Common myeloid progenitor, CD34-positive (primary cell): ENCODE measurements at regions not wholly inside any gene's neighbourhood (a gene's known extent, or its start where the extent isn't known, plus 50 kb on each side); places are given as distances from the start of the nearest gene placed in this dataset.

Experiments
- CTCF ChIA-PET: fragments of 350-600 bp; sonication (Branson Sonifier 250); formaldehyde crosslinking; loops from one replicate; lab custom pipeline; 2021; ENCODE audit warnings: antibody characterized with exemption; lab: Charles Lee
- POLR2A ChIA-PET: fragments of 350-600 bp; sonication (Branson Sonifier 250); formaldehyde crosslinking; loops from one replicate; lab custom pipeline; 2021; ENCODE audit warnings: antibody characterized with exemption; lab: Charles Lee
- DNase-seq, 3 donors: peaks; one replicate each; pipeline versions ENCODE4 v3.0.0 to v3.0.0-alpha.2; 2013
- H3K27ac ChIP-seq, 2 experiments: 1 replicate in 1 of 2; 2 replicates in 1 of 2; pipeline ENCODE4 v1.7.0; 2013; ENCODE audit warnings: inconsistent platforms in 2 of 2, low read length in 2 of 2, mild to moderate bottlenecking in 2 of 2, low read depth in 1 of 2, moderate library complexity in 1 of 2; ENCODE audit not compliant: severe bottlenecking in 2 of 2, insufficient read depth in 1 of 2, poor library complexity in 1 of 2
- H3K27me3 ChIP-seq, 5 experiments: replicated peaks in 2 of 5; 1 replicate in 3 of 5; 2 replicates in 2 of 5; pipeline versions ENCODE4 v1.6.1 to v1.7.0; 2013; ENCODE audit warnings: low read length in 4 of 5, mild to moderate bottlenecking in 2 of 5, moderate library complexity in 2 of 5, inconsistent platforms in 1 of 5; ENCODE audit not compliant: insufficient read depth in 5 of 5, control insufficient read depth in 4 of 5
- H3K36me3 ChIP-seq, 4 experiments: 1 replicate in 2 of 4; 2 replicates in 2 of 4; pipeline versions ENCODE4 v1.6.1 to v1.7.0; 2013; ENCODE audit warnings: low read length in 3 of 4, control low read depth in 1 of 4, mild to moderate bottlenecking in 1 of 4; ENCODE audit not compliant: control insufficient read depth in 4 of 4, insufficient read depth in 4 of 4
- H3K4me1 ChIP-seq, 4 experiments: 1 replicate in 3 of 4; 2 replicates in 1 of 4; pipeline versions ENCODE4 v1.6.1 to v1.7.1; 2013; ENCODE audit warnings: low read length in 3 of 4, mild to moderate bottlenecking in 3 of 4, control low read depth in 1 of 4, inconsistent platforms in 1 of 4, moderate library complexity in 1 of 4; ENCODE audit not compliant: control insufficient read depth in 4 of 4, insufficient read depth in 4 of 4; ENCODE audit errors: control extremely low read depth in 1 of 4
- H3K4me3 ChIP-seq, 7 experiments: 1 replicate in 4 of 7; 2 replicates in 3 of 7; pipeline versions ENCODE4 v1.5.1 to v1.7.0; 2013; ENCODE audit warnings: mild to moderate bottlenecking in 7 of 7, low read length in 6 of 7, moderate library complexity in 6 of 7, inconsistent platforms in 2 of 7, low read depth in 2 of 7, control low read depth in 1 of 7; ENCODE audit not compliant: insufficient read depth in 4 of 7, control insufficient read depth in 1 of 7; ENCODE audit errors: extremely low read depth in 1 of 7
- H3K9me3 ChIP-seq, 5 experiments: 1 replicate in 4 of 5; 2 replicates in 1 of 5; pipeline versions ENCODE4 v1.6.1 to v1.7.1; 2013; ENCODE audit warnings: low read length in 4 of 5, mild to moderate bottlenecking in 2 of 5, inconsistent platforms in 1 of 5, low read depth in 1 of 5, moderate library complexity in 1 of 5; ENCODE audit not compliant: control insufficient read depth in 4 of 5, insufficient read depth in 2 of 5; ENCODE audit errors: control extremely low read depth in 1 of 5
- WGBS: methylation state at CpG from one replicate; pipeline ENCODE4 v1.1.5; 2013; ENCODE audit not compliant: insufficient coverage; 5-methylcytosine and 5-hydroxymethylcytosine counted together

DNA sequence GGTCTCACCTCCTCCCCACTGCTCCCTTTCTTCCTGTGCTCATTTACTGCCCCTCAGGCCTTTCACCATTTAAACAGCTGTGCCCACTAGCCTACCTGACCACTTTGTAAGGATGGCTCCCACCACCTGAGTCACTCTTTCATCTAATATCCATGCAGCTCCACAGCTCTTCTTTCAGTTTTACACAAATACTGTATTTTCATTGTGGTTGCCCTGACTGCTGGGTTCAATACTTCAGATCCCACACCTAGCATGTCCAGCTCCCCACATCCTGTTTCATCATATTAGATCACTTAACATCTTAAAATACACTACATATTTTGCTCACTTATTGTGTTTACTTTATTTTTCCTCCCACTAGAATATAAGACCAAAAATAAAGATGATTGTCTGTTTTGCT is 1110.6 kb downstream of the TSN start:
- no peak for DNase-seq
- H3K27me3 ChIP-seq, result peaks cover 0 to 4% (median 0%) of the 10 kb centered on the region in 5 experiments
- H3K36me3 ChIP-seq, result no peaks in the 10 kb centered on the region
- no peak overlapping the region for H3K4me3 ChIP-seq
- H3K27ac ChIP-seq, result no peak overlapping the region
- POLR2A ChIA-PET, result no interaction called here
- CTCF ChIA-PET, result no interaction called here
- no peaks in the 10 kb centered on the region for H3K4me1 ChIP-seq
- H3K9me3 ChIP-seq, result no peaks in the 10 kb centered on the region

DNA sequence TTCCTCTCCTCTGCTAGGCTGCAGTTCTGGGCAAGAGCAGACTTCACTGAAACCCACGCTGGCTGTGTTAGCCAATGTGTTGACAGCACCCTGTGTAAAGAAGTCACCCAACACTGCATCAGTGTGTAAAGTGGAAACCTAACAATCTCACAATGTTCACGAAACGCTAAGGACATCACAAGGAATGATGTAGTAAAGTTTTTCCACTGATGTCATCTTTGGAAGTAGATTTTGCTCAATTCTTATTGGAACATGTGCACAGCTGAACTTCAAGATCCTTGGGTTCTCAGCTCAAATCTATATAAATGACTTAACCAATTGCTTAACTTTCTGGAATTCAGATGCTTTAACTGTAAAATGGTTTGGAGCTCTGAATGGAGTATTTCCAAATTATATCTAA is 1112.5 kb downstream of the TSN start:
- H3K27me3 ChIP-seq, result peaks cover 0 to 4% (median 0%) of the 10 kb centered on the region in 5 experiments
- no peaks in the 10 kb centered on the region for H3K36me3 ChIP-seq
- CTCF ChIA-PET, result no interaction called here
- DNase-seq, result no peak
- no peak overlapping the region for H3K4me3 ChIP-seq
- no peak overlapping the region for H3K27ac ChIP-seq
- H3K9me3 ChIP-seq, result no peaks in the 10 kb centered on the region
- no peaks in the 10 kb centered on the region for H3K4me1 ChIP-seq
- WGBS, result no CpG with 5 or more reads among the region's 3 CpGs
- POLR2A ChIA-PET, result no interaction called here

DNA sequence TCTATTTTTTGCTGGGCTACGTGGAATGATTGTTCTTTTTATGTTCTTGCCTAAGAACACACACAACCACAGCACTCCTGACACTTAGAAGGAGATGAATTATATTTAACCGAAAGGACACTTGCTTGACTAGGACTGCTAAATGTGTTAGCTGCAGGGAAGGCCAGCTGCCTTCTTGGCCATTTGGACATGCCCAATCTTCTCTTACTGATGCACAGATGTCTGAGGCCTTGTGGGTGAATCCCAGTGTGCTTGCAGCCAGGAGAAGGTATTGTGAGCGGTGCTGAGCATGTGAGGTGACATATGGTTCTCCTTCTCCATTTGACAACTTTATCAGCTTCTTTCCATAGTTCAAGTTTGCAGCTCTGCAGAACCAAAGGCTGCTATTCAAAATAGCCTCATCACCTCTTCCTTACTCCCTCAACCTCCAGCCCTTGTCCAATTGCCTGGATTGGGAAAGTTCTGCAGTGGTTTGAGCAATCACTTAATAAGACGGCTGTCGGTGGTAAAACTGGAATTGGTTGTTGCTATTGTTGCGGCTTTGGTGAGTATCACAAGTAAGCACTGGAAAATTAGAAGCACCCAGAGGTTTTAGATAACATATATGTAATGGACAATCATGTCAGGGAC is 1113.3 kb downstream of the TSN start:
- POLR2A ChIA-PET, result no interaction called here
- H3K27ac ChIP-seq, result no peak overlapping the region
- H3K4me3 ChIP-seq, result no peak overlapping the region
- H3K27me3 ChIP-seq, result no peaks in the 10 kb centered on the region
- CTCF ChIA-PET, result no interaction called here
- no peak for DNase-seq
- no peaks in the 10 kb centered on the region for H3K4me1 ChIP-seq
- H3K9me3 ChIP-seq, result no peaks in the 10 kb centered on the region
- WGBS, result 100% methylated on average over 2 of the region's 6 CpGs
- no peaks in the 10 kb centered on the region for H3K36me3 ChIP-seq

DNA sequence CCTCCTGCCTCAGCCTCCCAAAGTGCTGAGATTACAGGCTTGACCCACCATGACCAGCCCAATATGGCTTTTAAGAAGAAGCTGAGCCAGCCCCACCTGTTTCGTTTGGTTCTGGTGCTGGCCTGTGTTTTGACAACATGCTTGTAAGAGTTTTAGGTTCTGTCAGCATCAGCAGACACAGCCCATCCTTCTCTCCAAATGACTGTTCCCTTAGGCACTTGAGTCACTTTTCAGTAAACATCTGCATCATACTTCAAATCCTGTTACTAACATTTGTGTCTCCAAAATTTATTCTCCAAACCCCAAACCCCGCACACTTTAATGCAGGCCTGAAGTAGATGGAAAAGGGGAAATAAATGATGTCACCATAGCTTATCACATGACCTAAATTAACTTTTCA is 1118.5 kb downstream of the TSN start:
- ChIA-PET POLR2A (no interaction called here), CTCF (no interaction called here)
- no peak for DNase-seq
- H3K27me3 ChIP-seq, result peaks cover 0 to 6% (median 0%) of the 10 kb centered on the region in 5 experiments
- H3K4me1 ChIP-seq, result no peaks in the 10 kb centered on the region
- H3K4me3 ChIP-seq, result no peak overlapping the region
- H3K27ac ChIP-seq, result no peak overlapping the region
- H3K9me3 ChIP-seq, result peaks cover 0 to 1% (median 0%) of the 10 kb centered on the region in 5 experiments
- WGBS, result 100% methylated on average over 1 of the region's 2 CpGs
- no peaks in the 10 kb centered on the region for H3K36me3 ChIP-seq

DNA sequence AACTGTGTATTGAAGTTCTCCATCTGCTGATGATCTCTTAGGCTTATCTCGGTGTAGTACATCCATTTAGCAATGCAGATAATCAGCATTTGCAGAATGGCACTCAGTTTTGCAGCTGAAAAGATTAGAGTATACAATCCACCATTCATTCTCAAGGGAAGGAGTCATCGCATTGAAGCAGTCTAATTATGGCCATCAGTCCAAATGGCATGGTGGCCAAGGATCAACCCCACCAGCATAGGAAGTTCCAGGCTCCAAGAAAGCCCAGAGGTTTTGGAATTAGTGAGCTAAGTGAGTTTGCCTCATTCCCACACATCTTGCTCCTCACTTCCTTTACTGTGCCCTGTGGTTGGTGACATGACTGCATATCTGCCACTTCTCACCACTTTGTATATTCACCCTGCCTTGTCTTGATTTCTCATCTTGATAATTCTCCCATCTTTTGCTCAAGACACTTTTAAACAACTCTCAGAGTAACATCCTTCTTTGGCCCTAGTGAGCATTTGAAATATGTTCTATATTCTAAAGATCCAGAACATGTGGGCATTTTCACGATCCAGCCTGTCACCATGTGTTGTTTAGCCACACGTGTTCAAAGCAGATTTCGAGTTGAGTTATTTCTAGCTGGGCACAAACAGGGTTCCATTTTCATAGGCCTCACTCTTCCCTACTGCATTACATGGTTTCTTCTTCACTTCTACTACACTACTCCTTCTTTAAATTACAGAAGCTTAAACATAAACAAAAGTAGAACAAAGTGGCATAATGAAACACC is 1119.8 kb downstream of the TSN start:
- no peak overlapping the region for H3K27ac ChIP-seq
- no peaks in the 10 kb centered on the region for H3K4me1 ChIP-seq
- ChIA-PET POLR2A (no interaction called here), CTCF (no interaction called here)
- H3K36me3 ChIP-seq, result no peaks in the 10 kb centered on the region
- H3K4me3 ChIP-seq, result no peak overlapping the region
- H3K27me3 ChIP-seq, result peaks cover 0 to 13% (median 3%) of the 10 kb centered on the region in 5 experiments
- 90% methylated on average over 5 of the region's 5 CpGs for WGBS
- no peak for DNase-seq
- peaks cover 0 to 1% (median 0%) of the 10 kb centered on the region in 5 experiments for H3K9me3 ChIP-seq

DNA sequence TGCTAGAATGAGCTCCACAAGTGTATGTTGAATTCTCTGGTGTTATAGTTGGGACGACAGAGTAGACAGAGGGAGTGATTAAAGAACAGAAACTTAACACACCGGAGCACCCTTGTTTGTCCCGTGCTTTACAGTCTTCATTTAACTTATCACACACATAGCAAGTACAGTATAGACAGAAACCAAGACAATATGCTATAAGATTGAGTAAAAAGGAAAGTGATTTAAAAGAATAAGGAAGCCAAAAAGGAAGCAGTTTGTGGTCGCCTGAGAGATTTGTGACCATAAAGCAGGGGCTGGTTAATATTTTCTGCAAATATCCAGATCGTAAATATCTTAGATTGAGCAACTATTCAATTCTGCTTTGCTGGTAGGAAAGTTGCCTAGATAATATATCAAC is 1128.4 kb downstream of the TSN start:
- ChIA-PET CTCF (no interaction called here), POLR2A (no interaction called here)
- Histone ChIP-seq H3K4me1 (no peaks in the 10 kb centered on the region), H3K36me3 (no peaks in the 10 kb centered on the region), H3K9me3 (no peaks in the 10 kb centered on the region), H3K27me3 (peaks cover 0 to 34% (median 9%) of the 10 kb centered on the region in 5 experiments), H3K4me3 (no peak overlapping the region), H3K27ac (no peak overlapping the region)
- peak in 2 of 3 donors; percentile 10 to 31 for DNase-seq
- WGBS, result no CpG with 5 or more reads among the region's 5 CpGs

DNA sequence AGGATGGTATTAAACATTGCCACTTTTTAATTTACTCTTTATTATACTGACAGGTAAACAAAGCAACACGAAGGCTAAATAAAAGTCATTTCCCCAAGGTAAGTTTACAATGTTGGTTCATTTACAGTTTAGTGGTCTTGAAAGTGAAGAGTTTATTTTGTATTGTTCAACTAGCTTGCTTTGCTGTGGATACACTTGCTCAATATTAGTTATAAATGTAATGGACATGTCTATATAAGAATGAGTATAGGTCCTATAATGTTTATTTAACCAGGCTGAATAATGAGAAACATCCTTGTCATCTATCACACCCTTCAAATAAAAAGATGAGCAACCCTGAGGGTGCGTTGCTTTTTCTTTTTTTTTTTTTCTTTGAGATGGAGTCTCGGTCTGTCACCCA is 1129.4 kb downstream of the TSN start:
- no peak for DNase-seq
- Histone ChIP-seq H3K4me3 (no peak overlapping the region), H3K27me3 (peaks cover 0 to 32% (median 9%) of the 10 kb centered on the region in 5 experiments), H3K4me1 (no peaks in the 10 kb centered on the region), H3K36me3 (no peaks in the 10 kb centered on the region), H3K9me3 (no peaks in the 10 kb centered on the region), H3K27ac (no peak overlapping the region)
- ChIA-PET POLR2A (no interaction called here), CTCF (no interaction called here)
- WGBS, result 87% methylated on average over 2 of the region's 3 CpGs
